K562 (cell line): ENCODE measurements at regions not wholly inside any gene's neighbourhood (a gene's known extent, or its start where the extent isn't known, plus 50 kb on each side); places are given as distances from the start of the nearest gene placed in this dataset.

ENCODE experiments used
- ATAC-seq: fragments of 200-7000 bp; cut with Tn5 transposase; 3 replicates; pipeline ENCODE4 v1.9.1; 2020; ENCODE audit warnings: moderate library complexity
- BruUV-seq: library from RNA; stranded (reverse); fragments of 400-500 nt; replicated peaks from 2 replicates; lab custom pipeline; 2021; lab: Mats Ljungman, UMichigan
- CTCF ChIA-PET: fragments of 300-600 bp; formaldehyde crosslinking; extraction: SDS; loops from one replicate; lab custom pipeline; 2021; ENCODE audit warnings: low intra/inter-chr PET ratio; lab: Yijun Ruan, JAX
- POLR2A ChIA-PET: fragments of 300-600, 350-650 bp; sonication (Branson Sonifier 250); formaldehyde crosslinking; extraction: SDS; loops from one replicate; lab custom pipeline; 2021; ENCODE audit warnings: antibody characterized with exemption, inconsistent platforms; lab: Yijun Ruan, JAX
- DNase-seq, 4 experiments: peaks; one replicate each; pipeline versions ENCODE4 v3.0.0 to v3.0.0-alpha.2; 2011 to 2018; ENCODE audit warnings: low spot score in 3 of 4, mixed read lengths in 3 of 4; ENCODE audit errors: extremely low read depth in 1 of 4
- FAIRE-seq: peaks from 2 replicates; lab custom pipeline; 2011; peaks lifted over from hg19 to GRCh38; lab: Jason Lieb, UNC
- H2AFZ ChIP-seq: 2 replicates; pipeline ENCODE4 v1.6.0; 2011; ENCODE audit warnings: low read depth, low read length, control low read depth, inconsistent platforms
- H3K27ac ChIP-seq: fragments of 200-600 bp; 3 replicates; pipeline ENCODE4 v1.8.0; 2011; ENCODE audit warnings: low read depth, mild to moderate bottlenecking, control low read depth, inconsistent platforms, low read length, moderate library complexity, mixed read lengths; ENCODE audit errors: extremely low read depth
- H3K27me3 ChIP-seq, 2 experiments: fragments of 300-600 bp in 1 of 2; 2 replicates in 1 of 2; 3 replicates in 1 of 2; pipeline versions ENCODE4 v1.6.0 to v1.8.0; 2011; ENCODE audit warnings: inconsistent platforms in 2 of 2, low read length in 2 of 2, mild to moderate bottlenecking in 1 of 2, mixed read lengths in 1 of 2, moderate library complexity in 1 of 2; ENCODE audit not compliant: control insufficient read depth in 2 of 2, insufficient read depth in 2 of 2
- H3K36me3 ChIP-seq: fragments of 300-600 bp; 3 replicates; pipeline ENCODE4 v1.8.0; 2011; ENCODE audit warnings: mild to moderate bottlenecking, low read length, inconsistent platforms; ENCODE audit not compliant: control insufficient read depth, insufficient read depth
- H3K4me1 ChIP-seq, 2 experiments: fragments of 200-600 bp in 1 of 2; replicated peaks in 1 of 2; 2 replicates in 1 of 2; 3 replicates in 1 of 2; pipeline versions ENCODE4 v1.5.1 to v1.8.0; 2011; ENCODE audit warnings: inconsistent platforms in 2 of 2, low read length in 2 of 2, mild to moderate bottlenecking in 1 of 2, mixed read lengths in 1 of 2, moderate library complexity in 1 of 2; ENCODE audit not compliant: control insufficient read depth in 2 of 2, insufficient read depth in 2 of 2
- H3K4me2 ChIP-seq: 2 replicates; pipeline ENCODE4 v1.6.1; 2011; ENCODE audit warnings: low read length, control low read depth, inconsistent platforms, mixed read lengths; ENCODE audit not compliant: insufficient read depth
- H3K4me3 ChIP-seq: fragments of 200-600 bp; sonication (generic), shearing (Covaris generic); 2 replicates; pipeline ENCODE4 v1.5.1; 2016; ENCODE audit warnings: control low read depth, inconsistent platforms
- H3K79me2 ChIP-seq: fragments of 200-600 bp; 3 replicates; pipeline ENCODE4 v1.8.0; 2011; ENCODE audit warnings: low read length, inconsistent platforms; ENCODE audit not compliant: control insufficient read depth, insufficient read depth
- H3K9ac ChIP-seq, 2 experiments: 2 replicates each; pipeline versions ENCODE4 v1.6.0 to v1.6.1; 2011; ENCODE audit warnings: low read depth in 2 of 2, low read length in 2 of 2, control low read depth in 1 of 2, inconsistent platforms in 1 of 2, mild to moderate bottlenecking in 1 of 2, mixed read lengths in 1 of 2; ENCODE audit not compliant: insufficient read depth in 1 of 2
- H3K9me1 ChIP-seq: one replicate; pipeline ENCODE4 v1.6.0; 2011; ENCODE audit warnings: inconsistent platforms, mild to moderate bottlenecking, low read length, moderate library complexity; ENCODE audit not compliant: control insufficient read depth, insufficient read depth
- H3K9me3 ChIP-seq: replicated peaks from 2 replicates; pipeline ENCODE4 v1.5.1; 2011; ENCODE audit warnings: low read depth, low read length, inconsistent platforms; ENCODE audit not compliant: control insufficient read depth, insufficient read depth
- H4K20me1 ChIP-seq: replicated peaks from 2 replicates; pipeline ENCODE4 v1.6.1; 2011; ENCODE audit warnings: low read length, inconsistent platforms, mixed read lengths; ENCODE audit not compliant: control insufficient read depth, insufficient read depth
- CBFB ChIP-seq: sonication (generic); formaldehyde crosslinking; IDR thresholded peaks from 2 replicates; pipeline ENCODE4 v1.4.0; 2020; ENCODE audit warnings: mild to moderate bottlenecking, missing genetic modification reagents
- CCNT2 ChIP-seq: IDR thresholded peaks from 2 replicates; pipeline ENCODE4 v1.6.1; 2011; ENCODE audit warnings: borderline replicate concordance, low read depth, mild to moderate bottlenecking, moderate library complexity, mixed read lengths, low read length; ENCODE audit not compliant: insufficient read length; ENCODE audit errors: extremely low read depth
- CTBP1 ChIP-seq: fragments of 450-650 bp; IDR thresholded peaks from 2 replicates; pipeline ENCODE4 v1.6.1; 2016; ENCODE audit warnings: borderline replicate concordance
- HMG20A ChIP-seq: fragments of 450-650 bp; formaldehyde crosslinking; conservative IDR thresholded peaks from 2 replicates; pipeline ENCODE4 v1.4.0; 2020; ENCODE audit warnings: mild to moderate bottlenecking, mixed read lengths
- KDM1A ChIP-seq, 2 experiments: fragments of 450-650 bp; IDR thresholded peaks; 2 replicates each; pipeline ENCODE4 v1.6.1; 2016; ENCODE audit warnings: mild to moderate bottlenecking in 2 of 2
- KLF6 ChIP-seq: fragments of 250-450 bp; sonication (Bioruptor Pico); IDR thresholded peaks from 2 replicates; pipeline ENCODE4 v1.4.0; 2020; ENCODE audit warnings: mild to moderate bottlenecking, moderate library complexity, borderline replicate concordance
- MEF2D ChIP-seq: conservative IDR thresholded peaks from 2 replicates; pipeline ENCODE4 v1.6.1; 2016; ENCODE audit warnings: low read depth, missing genetic modification characterization, missing compliant biosample characterization
- USF1 ChIP-seq: sonication (generic); formaldehyde crosslinking; IDR thresholded peaks from 2 replicates; pipeline ENCODE4 v1.9.0; 2022; ENCODE audit warnings: mild to moderate bottlenecking, missing genetic modification reagents
- ZBTB43 ChIP-seq: sonication (generic); formaldehyde crosslinking; IDR thresholded peaks from 2 replicates; pipeline ENCODE4 v1.8.0; 2023; ENCODE audit warnings: mild to moderate bottlenecking, missing genetic modification reagents
- ZNF134 ChIP-seq: fragments of 250-450 bp; sonication (Bioruptor Pico); conservative IDR thresholded peaks from 2 replicates; pipeline ENCODE4 v1.4.0; 2020
- ZNF398 ChIP-seq: fragments of 250-450 bp; sonication (Bioruptor Pico); IDR thresholded peaks from 2 replicates; pipeline ENCODE4 v1.8.0; 2021; ENCODE audit warnings: moderate library complexity, mild to moderate bottlenecking, inconsistent platforms
- ZNF41 ChIP-seq: fragments of 250-450 bp; sonication (Bioruptor Pico); conservative IDR thresholded peaks from 2 replicates; pipeline ENCODE4 v1.4.0; 2020; ENCODE audit warnings: mild to moderate bottlenecking
- ZNF431 ChIP-seq: sonication (generic); formaldehyde crosslinking; IDR thresholded peaks from 2 replicates; pipeline ENCODE4 v1.8.0; 2022; ENCODE audit warnings: mild to moderate bottlenecking, missing genetic modification reagents
- ZNF512 ChIP-seq: IDR thresholded peaks from 2 replicates; pipeline ENCODE4 v1.6.1; 2016; ENCODE audit warnings: missing genetic modification characterization, missing compliant biosample characterization
- ZZZ3 ChIP-seq: fragments of 450-650 bp; IDR thresholded peaks from 2 replicates; pipeline ENCODE4 v1.6.1; 2016; ENCODE audit warnings: antibody characterized with exemption, mild to moderate bottlenecking, moderate library complexity
- WGBS: fragments of 100-300 bp; shearing (Covaris generic); methylation state at CpG from one replicate; pipeline ENCODE4 v1.1.6; 2016; ENCODE audit warnings: low coverage, mixed read lengths; ENCODE audit not compliant: insufficient coverage; ENCODE audit errors: missing lambda C conversion rate; 5-methylcytosine and 5-hydroxymethylcytosine counted together
- in situ Hi-C: fragments of 300-500 bp; cut with MboI; formaldehyde crosslinking; loops from 4 replicates; pipeline ENCODE4 v1.15.0; 2018; ENCODE audit warnings: inconsistent platforms, mixed read lengths
- intact Hi-C: fragments of 100-400 bp; cut with micrococcal nuclease; formaldehyde crosslinking; loops from 2 replicates; pipeline ENCODE4 v1.14.2; 2022

GRCh38 chr10:33719005-33719703 is 384.7 kb upstream of the NRP1 start:
- Histone ChIP-seq H3K9me1 (no peaks in the 10 kb centered on the region), H3K4me3 (no peak overlapping the region), H4K20me1 (no peaks in the 10 kb centered on the region), H3K27ac (no peak overlapping the region), H2AFZ (no peak overlapping the region), H3K4me2 (no peak overlapping the region), H3K36me3 (no peaks in the 10 kb centered on the region), H3K9ac (no peak overlapping the region), H3K27me3 (peaks cover 0 to 4% of the 10 kb centered on the region in 2 experiments; a peak in 1 of 5 replicates), H3K9me3 (no peaks in the 10 kb centered on the region), H3K79me2 (no peaks in the 10 kb centered on the region), H3K4me1 (no peaks in the 10 kb centered on the region)
- intact Hi-C loops (no loop called here), in situ Hi-C loops (no loop called here)
- POLR2A ChIA-PET: interaction anchor here (0.7 kb wide), 1 partner anchor 12 kb away, joined by 3 read pairs; no protein-coding TSS in a partner anchor
- TF ChIP-seq HMG20A (CRISPR knock-in tag): no peak
- no peak for TF ChIP-seq ZZZ3
- no peak for TF ChIP-seq ZNF398
- TF ChIP-seq CTBP1: no peak
- TF ChIP-seq ZNF41: no peak
- TF ChIP-seq CCNT2: no peak
- no peak for TF ChIP-seq ZNF431 (CRISPR knock-in tag)
- TF ChIP-seq KDM1A (IDR thresholded peaks at IDR 0.05): no peak
- no peak for TF ChIP-seq ZNF134
- TF ChIP-seq CBFB (CRISPR knock-in tag): no peak
- TF ChIP-seq MEF2D: no peak
- no peak for TF ChIP-seq KLF6 (CRISPR knock-in tag)
- TF ChIP-seq ZBTB43: no peak
- no peak for TF ChIP-seq USF1 (CRISPR knock-in tag)
- no peak for TF ChIP-seq ZNF512 (tag)
- FAIRE-seq (no peak), ATAC-seq (no peak), DNase-seq (no peak)
- CTCF ChIA-PET: no interaction called here
- 2% methylated on average over 8 of the region's 8 CpGs for WGBS
- BruUV-seq: no TSS peak
